K562 (cell line): ENCODE measurements at regions not wholly inside any gene's neighbourhood (a gene's known extent, or its start where the extent isn't known, plus 50 kb on each side); places are given as distances from the start of the nearest gene placed in this dataset.

ENCODE experiments used
- AFF1 ChIP-seq, 2 experiments: fragments of 450-650 bp; IDR thresholded peaks; 2 replicates each; pipeline ENCODE4 v1.6.1; 2018; ENCODE audit warnings: mild to moderate bottlenecking in 2 of 2, low read depth in 1 of 2; ENCODE audit not compliant: partially characterized antibody in 2 of 2
- CBFA2T3 ChIP-seq: fragments of 450-650 bp; IDR thresholded peaks from 2 replicates; pipeline ENCODE4 v1.6.1; 2017
- E4F1 ChIP-seq: fragments of 250-450 bp; sonication (Bioruptor Pico); IDR thresholded peaks from 2 replicates; pipeline ENCODE4 v1.5.0; 2021; ENCODE audit warnings: mild to moderate bottlenecking, borderline replicate concordance
- KLF10 ChIP-seq: fragments of 250-450 bp; sonication (Bioruptor Pico); IDR thresholded peaks from 2 replicates; pipeline ENCODE4 v1.6.1; 2021; ENCODE audit warnings: matching md5 sums
- POLR2AphosphoS2 ChIP-seq: IDR thresholded peaks from 2 replicates; pipeline ENCODE4 v1.6.1; 2012; ENCODE audit warnings: low read length, improper control_type of control experiment
- ZBTB26 ChIP-seq: fragments of 450-650 bp; formaldehyde crosslinking; IDR thresholded peaks from 2 replicates; pipeline ENCODE4 v1.4.0; 2022; ENCODE audit warnings: missing genetic modification characterization

- peak in 1 of 2 experiments; percentile 5 for TF ChIP-seq AFF1 (IDR thresholded peaks at IDR 0.05; ENCODE audit: low read depth in 1 of 2, partially characterized antibody in 2 of 2)
- TF ChIP-seq KLF10 (CRISPR knock-in tag): no peak
- TF ChIP-seq POLR2AphosphoS2: no peak; the same call in 1 of the 2 replicates
- 0 out of 2 replicates have a peak, but pooled peaks have one; percentile 2 for TF ChIP-seq CBFA2T3
- peak; percentile 39; the same call in 1 of the 2 replicates for TF ChIP-seq ZBTB26
- TF ChIP-seq E4F1: no peak
Observed at GRCh38 chr9:129497005-129497812, 123.7 kb downstream of the C9orf50 start (continued).
